ENCODE measurements at regions not wholly inside any gene's neighbourhood (a gene's known extent, or its start where the extent isn't known, plus 50 kb on each side); places are given as distances from the start of the nearest gene placed in this dataset.

GRCh38 chr1:101108111-101108500, 82.5 kb upstream of the DPH5 start:
- TF ChIP-seq ZNF302 (tag by site-specific recombination; IDR thresholded peaks at IDR 0.05; ENCODE audit: low read depth) (no peak), SP3 (tag by site-specific recombination; IDR thresholded peaks at IDR 0.05) (no peak), ZNF792 (tag by site-specific recombination; IDR thresholded peaks at IDR 0.05) (no peak), PRDM1 (tag by site-specific recombination; IDR thresholded peaks at IDR 0.05) (no peak)
- Histone ChIP-seq H3K27ac (ENCODE audit: extremely low read depth, low read depth, low read length) (no peak overlapping the region), H3K36me3 (ENCODE audit: control insufficient read depth in 2 of 2, insufficient read depth in 1 of 2, low read length in 2 of 2) (no peaks in the 10 kb centered on the region), H3K4me3 (ENCODE audit: low read depth, low read length) (no peak overlapping the region), H3K9me3 (ENCODE audit: control insufficient read depth, insufficient read depth, low read depth, low read length) (no peaks in the 10 kb centered on the region), H3K4me1 (ENCODE audit: control insufficient read depth, insufficient read depth, low read length) (no peaks in the 10 kb centered on the region)
- ChIA-PET CTCF (interaction anchor here (0.6 kb wide), 1 partner anchor 20 kb away, joined by 4 read pairs; no protein-coding TSS in a partner anchor), POLR2A (no interaction called here)

GRCh38 chr1:101107496-101108110, 82.0 kb upstream of the DPH5 start:
- ChIA-PET POLR2A (no interaction called here), CTCF (no interaction called here)
- Histone ChIP-seq H3K27ac (ENCODE audit: extremely low read depth, low read depth, low read length) (no peak overlapping the region), H3K36me3 (ENCODE audit: control insufficient read depth in 2 of 2, insufficient read depth in 1 of 2, low read length in 2 of 2) (no peaks in the 10 kb centered on the region), H3K4me3 (ENCODE audit: low read depth, low read length) (no peak overlapping the region), H3K9me3 (ENCODE audit: control insufficient read depth, insufficient read depth, low read depth, low read length) (no peaks in the 10 kb centered on the region), H3K4me1 (ENCODE audit: control insufficient read depth, insufficient read depth, low read length) (no peaks in the 10 kb centered on the region)
- no peak for TF ChIP-seq ZNF350 (tag by site-specific recombination; IDR thresholded peaks at IDR 0.05)
- peak; percentile 41; the same call in 1 of the 2 replicates for TF ChIP-seq ZNF18 (tag by site-specific recombination; IDR thresholded peaks at IDR 0.05)

- Histone ChIP-seq H3K4me3 (ENCODE audit: low read depth, low read length) (no peak overlapping the region), H3K27ac (ENCODE audit: extremely low read depth, low read depth, low read length) (no peak overlapping the region), H3K9me3 (ENCODE audit: control insufficient read depth, insufficient read depth, low read depth, low read length) (no peaks in the 10 kb centered on the region), H3K36me3 (ENCODE audit: control insufficient read depth in 2 of 2, insufficient read depth in 1 of 2, low read length in 2 of 2) (no peaks in the 10 kb centered on the region), H3K4me1 (ENCODE audit: control insufficient read depth, insufficient read depth, low read length) (no peaks in the 10 kb centered on the region; the same call in 1 of the 2 replicates)
- TF ChIP-seq PBX3 (CRISPR knock-in tag; IDR thresholded peaks at IDR 0.05): no peak
- TF ChIP-seq RBAK (tag by site-specific recombination; IDR thresholded peaks at IDR 0.05): no peak
- no peak for TF ChIP-seq HOXA7 (CRISPR knock-in tag; IDR thresholded peaks at IDR 0.05; ENCODE audit: borderline replicate concordance)
- TF ChIP-seq ZNF473 (tag by site-specific recombination; IDR thresholded peaks at IDR 0.05): no peak
- TF ChIP-seq ZNF549 (tag by site-specific recombination; IDR thresholded peaks at IDR 0.05): no peak
- no peak for TF ChIP-seq ZNF510 (tag by site-specific recombination; IDR thresholded peaks at IDR 0.05; ENCODE audit: insufficient replicate concordance)
- CTCF ChIA-PET: no interaction called here
- POLR2A ChIA-PET: no interaction called here
These were observed 80.3 kb upstream of the DPH5 start for GRCh38 chr1:101105877-101106276.

- TF ChIP-seq ZNF768 (tag by site-specific recombination; IDR thresholded peaks at IDR 0.05): peak; percentile 61; the same call in 1 of the 2 replicates
- no peak for TF ChIP-seq ZFP41 (tag by site-specific recombination; IDR thresholded peaks at IDR 0.05; ENCODE audit: borderline replicate concordance)
- TF ChIP-seq ZNF280D (tag by site-specific recombination; IDR thresholded peaks at IDR 0.05): no peak
- Histone ChIP-seq H3K36me3 (ENCODE audit: control insufficient read depth in 2 of 2, insufficient read depth in 1 of 2, low read length in 2 of 2) (no peaks in the 10 kb centered on the region), H3K27ac (ENCODE audit: extremely low read depth, low read depth, low read length) (no peak overlapping the region), H3K4me3 (ENCODE audit: low read depth, low read length) (no peak overlapping the region), H3K4me1 (ENCODE audit: control insufficient read depth, insufficient read depth, low read length) (no peaks in the 10 kb centered on the region; the same call in 1 of the 2 replicates), H3K9me3 (ENCODE audit: control insufficient read depth, insufficient read depth, low read depth, low read length) (no peaks in the 10 kb centered on the region)
- ChIA-PET POLR2A (no interaction called here), CTCF (interaction anchor here (0.6 to 1.4 kb wide), 2 partner anchors 186 to 311 kb away, joined by 3 read pairs; no protein-coding TSS in a partner anchor)
These were observed 77.0 kb upstream of the DPH5 start for GRCh38 chr1:101102426-101103156.

Measured in HEK293 (cell line).